GM12878 (cell line): ENCODE measurements at regions not wholly inside any gene's neighbourhood (a gene's known extent, or its start where the extent isn't known, plus 50 kb on each side); places are given as distances from the start of the nearest gene placed in this dataset.
A peak's percentile ranks its signal among the peaks of the same experiment; 100 is the strongest.

Experiments used
- ATAC-seq: fragments of 200-7000 bp; cut with Tn5 transposase; 3 replicates; pipeline ENCODE4 v1.9.1; 2020; ENCODE audit warnings: mild to moderate bottlenecking, moderate library complexity
- BruUV-seq: library from RNA; stranded (reverse); fragments of 400-500 nt; replicated peaks from 2 replicates; lab custom pipeline; 2021; lab: Mats Ljungman, UMichigan
- CTCF ChIA-PET: fragments of 300-600 bp; sonication (Branson Sonifier 250); formaldehyde crosslinking; extraction: SDS; loops from one replicate; lab custom pipeline; 2021; ENCODE audit warnings: inconsistent platforms; lab: Yijun Ruan, JAX
- POLR2A ChIA-PET: fragments of 350-600 bp; formaldehyde crosslinking; extraction: SDS; loops from one replicate; lab custom pipeline; 2021; ENCODE audit warnings: inconsistent platforms; lab: Charles Lee
- RAD21 ChIA-PET: fragments of 300-600 bp; sonication (Branson Sonifier 250); formaldehyde crosslinking; loops from one replicate; lab custom pipeline; 2023; ENCODE audit warnings: antibody characterized with exemption; ENCODE audit not compliant: unreplicated experiment; lab: Charles Lee
- SMC1A ChIA-PET: fragments of 300-600 bp; sonication (Branson Sonifier 250); formaldehyde crosslinking; loops from one replicate; lab custom pipeline; 2023; ENCODE audit not compliant: unreplicated experiment, uncharacterized antibody; lab: Charles Lee
- DNase-seq: peaks from one replicate; pipeline ENCODE4 v3.0.0-alpha.2; 2011; ENCODE audit warnings: low read depth, low spot score
- FAIRE-seq: peaks from 3 replicates; lab custom pipeline; 2011; peaks lifted over from hg19 to GRCh38; lab: Jason Lieb, UNC
- H2AFZ ChIP-seq: 2 replicates; pipeline ENCODE4 v1.6.0; 2011; ENCODE audit warnings: low read depth, low read length, control low read depth; ENCODE audit not compliant: control insufficient read depth
- H3K27ac ChIP-seq: 2 replicates; pipeline ENCODE4 v1.5.1; 2011; ENCODE audit warnings: control low read depth; ENCODE audit not compliant: control insufficient read depth, insufficient read depth
- H3K27me3 ChIP-seq, 2 experiments: replicated peaks in 1 of 2; 2 replicates each; pipeline versions ENCODE4 v1.6.0 to v1.6.1; 2011; ENCODE audit warnings: low read length in 1 of 2; ENCODE audit not compliant: control insufficient read depth in 2 of 2, insufficient read depth in 2 of 2
- H3K36me3 ChIP-seq, 2 experiments: 2 replicates each; pipeline ENCODE4 v1.5.1; 2011; ENCODE audit warnings: low read length in 1 of 2; ENCODE audit not compliant: control insufficient read depth in 2 of 2, insufficient read depth in 2 of 2
- H3K4me1 ChIP-seq: 2 replicates; pipeline ENCODE4 v1.6.1; 2011; ENCODE audit warnings: mild to moderate bottlenecking, low read length, moderate library complexity, mixed read lengths; ENCODE audit not compliant: control insufficient read depth, insufficient read depth
- H3K4me2 ChIP-seq: 2 replicates; pipeline ENCODE4 v1.6.0; 2011; ENCODE audit warnings: control low read depth; ENCODE audit not compliant: control insufficient read depth, insufficient read depth
- H3K4me3 ChIP-seq: fragments of 200-600 bp; sonication (generic); 2 replicates; pipeline ENCODE4 v1.5.1; 2016
- H3K79me2 ChIP-seq: 2 replicates; pipeline ENCODE4 v1.6.0; 2011; ENCODE audit warnings: low read length; ENCODE audit not compliant: control insufficient read depth, insufficient read depth
- H3K9ac ChIP-seq: 2 replicates; pipeline ENCODE4 v1.8.0; 2011; ENCODE audit warnings: low read length, control low read depth, mixed read lengths; ENCODE audit not compliant: control insufficient read depth, insufficient read depth
- H3K9me3 ChIP-seq: replicated peaks from 3 replicates; pipeline ENCODE4 v1.5.1; 2011; ENCODE audit warnings: mild to moderate bottlenecking, low read length; ENCODE audit not compliant: control insufficient read depth, insufficient read depth
- H4K20me1 ChIP-seq: 2 replicates; pipeline ENCODE4 v1.6.0; 2011; ENCODE audit not compliant: control insufficient read depth, insufficient read depth
- CBX3 ChIP-seq: fragments of 200-600 bp; sonication (generic); IDR thresholded peaks from 2 replicates; pipeline ENCODE4 v1.6.1; 2016; ENCODE audit warnings: low read depth, borderline replicate concordance
- CHD1 ChIP-seq: IDR thresholded peaks from 2 replicates; pipeline ENCODE4 v1.6.1; 2012; ENCODE audit warnings: low read depth, low read length, improper control_type of control experiment
- HDGF ChIP-seq: fragments of 450-650 bp; IDR thresholded peaks from 2 replicates; pipeline ENCODE4 v1.6.1; 2016; ENCODE audit warnings: antibody characterized with exemption
- NFYA ChIP-seq: IDR thresholded peaks from 2 replicates; pipeline ENCODE4 v1.6.1; 2011; ENCODE audit warnings: low read depth, mild to moderate bottlenecking, low read length, improper control_type of control experiment, borderline replicate concordance
- RAD21 ChIP-seq: IDR thresholded peaks from 2 replicates; pipeline ENCODE4 v1.6.1; 2011; ENCODE audit warnings: mild to moderate bottlenecking, low read depth, low read length, moderate library complexity; ENCODE audit not compliant: insufficient read depth
- SMAD5 ChIP-seq: IDR thresholded peaks from 2 replicates; pipeline ENCODE4 v1.6.1; 2016; ENCODE audit warnings: antibody characterized with exemption, low read depth
- TBL1XR1 ChIP-seq: IDR thresholded peaks from 2 replicates; pipeline ENCODE4 v1.6.1; 2012; ENCODE audit warnings: low read depth, low read length, improper control_type of control experiment
- WGBS: methylation state at CpG from one replicate; pipeline ENCODE4 v1.1.6; 2016; ENCODE audit warnings: low lambda C conversion rate; ENCODE audit not compliant: insufficient replicate concordance, insufficient coverage; ENCODE audit errors: missing lambda C conversion rate; 5-methylcytosine and 5-hydroxymethylcytosine counted together
- in situ Hi-C: fragments of 300-500 bp; cut with MboI; formaldehyde crosslinking; loops from 9 replicates; pipeline ENCODE4 v1.14.3; 2018; ENCODE audit warnings: mixed read lengths
- intact Hi-C: fragments of 100-400 bp; cut with micrococcal nuclease; formaldehyde crosslinking; loops from one replicate; pipeline ENCODE4 v1.14.2; 2022; ENCODE audit not compliant: unreplicated experiment

DNA sequence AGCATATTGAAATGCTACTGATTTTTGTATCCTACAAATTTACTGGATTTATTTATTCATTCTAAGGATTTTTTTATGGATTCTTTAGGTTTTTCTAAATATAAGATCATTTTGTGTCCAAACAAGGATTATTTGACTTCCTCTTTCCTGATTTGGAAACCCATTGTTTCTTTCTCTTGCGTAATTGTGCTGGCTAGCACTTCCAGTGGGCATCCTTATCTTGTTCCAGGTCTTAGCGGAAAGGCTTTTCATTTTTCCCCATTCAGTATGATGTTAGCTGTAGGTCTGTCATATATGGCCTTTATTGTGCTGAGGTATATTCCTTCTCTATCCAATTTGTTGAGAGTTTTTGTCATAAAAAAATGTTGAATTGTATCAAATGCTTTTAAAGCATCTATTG is 57.2 kb upstream of the RHOJ start:
- in situ Hi-C loops (no loop called here), intact Hi-C loops (no loop called here)
- SMC1A ChIA-PET, result no interaction called here
- BruUV-seq, result no TSS peak
- ATAC-seq (no peak), DNase-seq (no peak), FAIRE-seq (no peak)
- no peaks in the 10 kb centered on the region for H4K20me1 ChIP-seq
- no peak overlapping the region for H3K27ac ChIP-seq
- H3K4me1 ChIP-seq, result no peaks in the 10 kb centered on the region
- no peak overlapping the region for H3K9ac ChIP-seq
- H3K4me2 ChIP-seq, result no peak overlapping the region
- H3K27me3 ChIP-seq, result no peaks in the 10 kb centered on the region
- CTCF ChIA-PET, result no interaction called here
- RAD21 ChIA-PET, result no interaction called here
- no peaks in the 10 kb centered on the region for H3K9me3 ChIP-seq
- POLR2A ChIA-PET, result no interaction called here
- no peak overlapping the region for H3K4me3 ChIP-seq
- WGBS, result 57% methylated on average over 2 of the region's 2 CpGs
- TF ChIP-seq CBX3 (no peak), SMAD5 (no peak), HDGF (no peak), TBL1XR1 (no peak), NFYA (no peak)
- no peaks in the 10 kb centered on the region for H3K79me2 ChIP-seq
- H2AFZ ChIP-seq, result no peak overlapping the region
- H3K36me3 ChIP-seq, result no peaks in the 10 kb centered on the region

DNA sequence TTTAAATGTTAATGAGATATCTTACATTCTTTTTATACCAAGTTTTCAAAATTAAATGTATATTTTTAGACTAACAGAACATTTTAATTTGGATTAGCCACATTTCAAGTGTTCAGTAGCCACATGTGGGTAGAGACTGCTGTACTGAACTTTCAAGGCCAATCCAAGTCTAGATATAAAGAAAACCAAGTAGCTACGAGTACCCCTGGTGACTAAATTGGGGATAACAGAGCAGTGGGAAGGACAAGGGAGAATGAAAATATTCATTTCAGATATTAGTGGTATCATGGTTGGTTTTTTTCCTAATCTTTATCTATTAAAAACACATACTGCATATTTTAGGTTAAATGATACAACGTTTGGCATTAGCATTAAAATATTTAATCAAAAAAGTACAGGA is 69.4 kb upstream of the RHOJ start:
- H3K4me1 ChIP-seq, result no peaks in the 10 kb centered on the region
- H3K4me3 ChIP-seq, result no peak overlapping the region
- H3K4me2 ChIP-seq, result no peak overlapping the region
- H4K20me1 ChIP-seq, result no peaks in the 10 kb centered on the region
- ChIA-PET CTCF (no interaction called here), SMC1A (interaction anchor here (0.5 kb wide), 1 partner anchor 1443 kb away, joined by 4 read pairs; no protein-coding TSS in a partner anchor), RAD21 (no interaction called here), POLR2A (interaction anchor here (0.5 kb wide), 1 partner anchor 65 kb away, joined by 3 read pairs; no protein-coding TSS in a partner anchor)
- ATAC-seq (no peak), DNase-seq (no peak), FAIRE-seq (peak; percentile 44)
- 0% methylated on average over 2 of the region's 2 CpGs for WGBS
- TF ChIP-seq RAD21 (0 out of 2 replicates have a peak, but pooled peaks have one; percentile 7), CHD1 (no peak)
- no peaks in the 10 kb centered on the region for H3K9me3 ChIP-seq
- intact Hi-C loops (no loop called here), in situ Hi-C loops (no loop called here)
- H3K27me3 ChIP-seq, result no peaks in the 10 kb centered on the region
- no peaks in the 10 kb centered on the region for H3K36me3 ChIP-seq
- BruUV-seq, result no TSS peak
- H3K9ac ChIP-seq, result no peak overlapping the region
- H2AFZ ChIP-seq, result no peak overlapping the region
- no peaks in the 10 kb centered on the region for H3K79me2 ChIP-seq
- no peak overlapping the region for H3K27ac ChIP-seq
